Stimulated activated CD4-positive, alpha-beta T cell treated with anti-CD3 and anti-CD28 coated beads, TNF-alpha, amount 100 ng/mL, for 1 hour (primary cell): ENCODE measurements at regions not wholly inside any gene's neighbourhood (a gene's known extent, or its start where the extent isn't known, plus 50 kb on each side); places are given as distances from the start of the nearest gene placed in this dataset.
"Not testable (repeated sequence)": the region's sequence is repeated elsewhere in the genome, so short reads cannot be mapped to it uniquely, and the experiment has no call there.

Experiments
- DNase-seq, 3 donors: peaks; one replicate each; pipeline ENCODE4 v3.0.0-alpha.2; 2020; ENCODE audit warnings: low read depth in 3 of 3, low spot score in 1 of 3

GRCh38 chr2:195117011-195117410 lies 540.0 kb upstream of the SLC39A10 start:
- DNase-seq: no peak

GRCh38 chr2:195115738-195116137 lies 541.3 kb upstream of the SLC39A10 start:
- no peak for DNase-seq

- no peak for DNase-seq
Measured at GRCh38 chr2:195108182-195108581, 548.8 kb upstream of the SLC39A10 start.

GRCh38 chr2:195106681-195107380 lies 550.2 kb upstream of the SLC39A10 start:
- no peak for DNase-seq

- no peak for DNase-seq
Measured at GRCh38 chr2:195105581-195105980, 551.4 kb upstream of the SLC39A10 start.

GRCh38 chr2:195094330-195094729 lies 562.7 kb upstream of the SLC39A10 start:
- no peak for DNase-seq

GRCh38 chr2:195092341-195092740 lies 564.7 kb upstream of the SLC39A10 start:
- DNase-seq: no peak

- not testable (repeated sequence) for DNase-seq
Measured at GRCh38 chr2:195072806-195073205, 584.2 kb upstream of the SLC39A10 start.

- no peak for DNase-seq
Measured at GRCh38 chr2:195057001-195057400, 600.0 kb upstream of the SLC39A10 start.

- no peak for DNase-seq
Measured at GRCh38 chr2:195055996-195056395, 601.0 kb upstream of the SLC39A10 start.

- no peak for DNase-seq
Measured at GRCh38 chr2:195051401-195051800, 605.6 kb upstream of the SLC39A10 start.

- no peak for DNase-seq
Measured at GRCh38 chr2:195049372-195050031, 607.5 kb upstream of the SLC39A10 start.

- DNase-seq: no peak
Measured at GRCh38 chr2:195047955-195048354, 609.1 kb upstream of the SLC39A10 start.

GRCh38 chr2:195044801-195045200 lies 612.2 kb upstream of the SLC39A10 start:
- no peak for DNase-seq

- no peak for DNase-seq
Measured at GRCh38 chr2:195038153-195038552, 618.9 kb upstream of the SLC39A10 start.

- DNase-seq: no peak
Measured at GRCh38 chr2:195037045-195037444, 620.0 kb upstream of the SLC39A10 start.

- no peak for DNase-seq
Measured at GRCh38 chr2:195031411-195031810, 625.6 kb upstream of the SLC39A10 start.

- DNase-seq: no peak
Measured at GRCh38 chr2:195029804-195030654, 627.0 kb upstream of the SLC39A10 start.

- DNase-seq: no peak
Measured at GRCh38 chr2:195027947-195028346, 629.1 kb upstream of the SLC39A10 start.

GRCh38 chr2:195026261-195026660 lies 630.8 kb upstream of the SLC39A10 start:
- DNase-seq: no peak

- DNase-seq: no peak
Measured at GRCh38 chr2:195022508-195022830, 634.6 kb upstream of the SLC39A10 start.
